ENCODE measurements at regions not wholly inside any gene's neighbourhood (a gene's known extent, or its start where the extent isn't known, plus 50 kb on each side); places are given as distances from the start of the nearest gene placed in this dataset.
"Not testable (repeated sequence)": the region's sequence is repeated elsewhere in the genome, so short reads cannot be mapped to it uniquely, and the experiment has no call there.

GRCh38 chr12:76177821-76178220, 93.3 kb upstream of the NAP1L1 start:
- no peaks in the 10 kb centered on the region for H3K36me3 ChIP-seq
- H3K9me3 ChIP-seq = no peaks in the 10 kb centered on the region
- H3K4me1 ChIP-seq = no peaks in the 10 kb centered on the region
- no peak for DNase-seq
- TF ChIP-seq CTCF (IDR thresholded peaks at IDR 0.05) (no peak), POLR2A (IDR thresholded peaks at IDR 0.05) (no peak)
- H3K4me3 ChIP-seq = no peak overlapping the region
- intact Hi-C loops (cut with DNase I; ENCODE audit: low total_unique reads) = no loop called here
- no peak overlapping the region for H3K27ac ChIP-seq
- H3K27me3 ChIP-seq = no peaks in the 10 kb centered on the region

- H3K27me3 ChIP-seq = no peaks in the 10 kb centered on the region
- intact Hi-C loops (cut with DNase I; ENCODE audit: low total_unique reads) = no loop called here
- no peak for DNase-seq
- no peaks in the 10 kb centered on the region for H3K4me1 ChIP-seq
- no peaks in the 10 kb centered on the region for H3K36me3 ChIP-seq
- no peak overlapping the region for H3K4me3 ChIP-seq
- no peaks in the 10 kb centered on the region for H3K9me3 ChIP-seq
- no peak for TF ChIP-seq CTCF (IDR thresholded peaks at IDR 0.05)
- no peak for TF ChIP-seq POLR2A (IDR thresholded peaks at IDR 0.05)
- H3K27ac ChIP-seq = no peak overlapping the region
These were observed 92.5 kb upstream of the NAP1L1 start for GRCh38 chr12:76176940-76177339.

- H3K4me1 ChIP-seq; H3K9me3 ChIP-seq; H3K27me3 ChIP-seq; DNase-seq; H3K36me3 ChIP-seq; H3K27ac ChIP-seq; intact Hi-C loops (cut with DNase I; ENCODE audit: low total_unique reads); H3K4me3 ChIP-seq: not testable (repeated sequence)
These were observed 91.5 kb upstream of the NAP1L1 start for GRCh38 chr12:76175946-76176345.

- Histone ChIP-seq H3K4me1 (no peaks in the 10 kb centered on the region), H3K27ac (no peak overlapping the region), H3K9me3 (no peaks in the 10 kb centered on the region), H3K4me3 (no peak overlapping the region), H3K27me3 (no peaks in the 10 kb centered on the region), H3K36me3 (no peaks in the 10 kb centered on the region)
- intact Hi-C loops (cut with DNase I; ENCODE audit: low total_unique reads) = no loop called here
- TF ChIP-seq CTCF (IDR thresholded peaks at IDR 0.05) = no peak
- no peak for TF ChIP-seq POLR2A (IDR thresholded peaks at IDR 0.05)
- DNase-seq = no peak
These were observed 89.3 kb upstream of the NAP1L1 start for GRCh38 chr12:76173756-76174155.

- Histone ChIP-seq H3K4me1 (no peaks in the 10 kb centered on the region), H3K27ac (no peak overlapping the region), H3K36me3 (no peaks in the 10 kb centered on the region), H3K9me3 (no peaks in the 10 kb centered on the region), H3K4me3 (no peak overlapping the region), H3K27me3 (no peaks in the 10 kb centered on the region)
- TF ChIP-seq CTCF (IDR thresholded peaks at IDR 0.05) (peak in 1 of 4 experiments; percentile 19), POLR2A (IDR thresholded peaks at IDR 0.05) (no peak)
- intact Hi-C loops (cut with DNase I; ENCODE audit: low total_unique reads) = no loop called here
- no peak for DNase-seq
These were observed 74.2 kb upstream of the NAP1L1 start for GRCh38 chr12:76158518-76159321.

Measured in uterus (tissue), 3 donors.